GM23338 (cell line): ENCODE measurements at regions not wholly inside any gene's neighbourhood (a gene's known extent, or its start where the extent isn't known, plus 50 kb on each side); places are given as distances from the start of the nearest gene placed in this dataset.

ENCODE experiments used
- ATAC-seq: fragments of 200-7000 bp; cut with Tn5 transposase; 3 replicates; pipeline ENCODE4 v1.9.1; 2020
- DNase-seq: peaks from one replicate; pipeline ENCODE4 v3.0.0-alpha.2; 2015; ENCODE audit warnings: low spot score
- H2AFZ ChIP-seq: fragments of 200-600 bp; sonication (generic); 2 replicates; pipeline ENCODE4 v1.8.0; 2016; ENCODE audit warnings: antibody characterized with exemption, mild to moderate bottlenecking, moderate library complexity
- H3F3A ChIP-seq: fragments of 200-600 bp; sonication (generic); replicated peaks from 2 replicates; pipeline ENCODE4 v1.8.0; 2017; ENCODE audit warnings: antibody characterized with exemption, mixed run types, low read depth
- H3K27ac ChIP-seq: fragments of 200-600 bp; sonication (generic); 2 replicates; pipeline ENCODE4 v1.6.1; 2016; ENCODE audit warnings: low read depth
- H3K27me3 ChIP-seq: fragments of 200-600 bp; sonication (generic); 2 replicates; pipeline ENCODE4 v1.8.0; 2016; ENCODE audit warnings: mild to moderate bottlenecking, mixed run types, moderate library complexity; ENCODE audit not compliant: insufficient read depth
- H3K36me3 ChIP-seq: fragments of 200-600 bp; sonication (generic); 2 replicates; pipeline ENCODE4 v1.8.0; 2016; ENCODE audit warnings: mild to moderate bottlenecking; ENCODE audit not compliant: insufficient read depth
- H3K4me1 ChIP-seq: fragments of 200-600 bp; sonication (generic); 2 replicates; pipeline ENCODE4 v1.8.0; 2016; ENCODE audit warnings: mild to moderate bottlenecking, moderate library complexity; ENCODE audit not compliant: insufficient read depth
- H3K4me2 ChIP-seq: fragments of 200-600 bp; sonication (generic); 2 replicates; pipeline ENCODE4 v1.7.1; 2017; ENCODE audit warnings: mixed run types
- H3K4me3 ChIP-seq: fragments of 200-600 bp; sonication (generic); 2 replicates; pipeline ENCODE4 v1.6.1; 2016; ENCODE audit warnings: mixed run types
- H3K79me2 ChIP-seq: fragments of 200-600 bp; sonication (generic); replicated peaks from 2 replicates; pipeline ENCODE4 v1.8.0; 2017; ENCODE audit warnings: mild to moderate bottlenecking; ENCODE audit not compliant: insufficient read depth
- H3K9me2 ChIP-seq: fragments of 200-600 bp; sonication (generic); 2 replicates; pipeline ENCODE4 v1.8.0; 2017; ENCODE audit not compliant: insufficient read depth
- H4K20me1 ChIP-seq: fragments of 200-600 bp; sonication (generic); replicated peaks from 2 replicates; pipeline ENCODE4 v1.8.0; 2017; ENCODE audit warnings: mild to moderate bottlenecking; ENCODE audit not compliant: insufficient read depth
- H3K27ac Mint-ChIP-seq: 2 replicates; pipeline ENCODE4 v1.8.0; 2020; ENCODE audit warnings: inconsistent platforms, mild to moderate bottlenecking, moderate library complexity, mixed read lengths
- H3K27me3 Mint-ChIP-seq: 3 replicates; pipeline ENCODE4 v1.8.0; 2022; ENCODE audit warnings: low read depth, mild to moderate bottlenecking, moderate library complexity, mixed read lengths, inconsistent platforms; ENCODE audit not compliant: insufficient read depth, poor library complexity
- H3K36me3 Mint-ChIP-seq: 3 replicates; pipeline ENCODE4 v1.8.0; 2021; ENCODE audit warnings: low read depth, mild to moderate bottlenecking, inconsistent platforms, moderate library complexity, mixed read lengths
- H3K4me1 Mint-ChIP-seq: 3 replicates; pipeline ENCODE4 v1.8.0; 2020; ENCODE audit warnings: mild to moderate bottlenecking, inconsistent platforms, mixed read lengths
- H3K4me3 Mint-ChIP-seq: 3 replicates; pipeline ENCODE4 v1.8.0; 2021; ENCODE audit warnings: moderate library complexity, mild to moderate bottlenecking, inconsistent platforms, mixed read lengths
- H3K9me3 Mint-ChIP-seq: 3 replicates; pipeline ENCODE4 v1.8.0; 2020; ENCODE audit warnings: moderate library complexity, mild to moderate bottlenecking, inconsistent platforms, mixed read lengths
- CTCF ChIP-seq, 2 experiments: fragments of 200-600 bp in 1 of 2; sonication (generic) in 1 of 2; conservative IDR thresholded peaks; 2 replicates each; pipeline versions ENCODE4 v1.5.1 to v1.6.1; 2016 to 2017; ENCODE audit warnings: antibody characterized with exemption in 2 of 2, low read depth in 2 of 2, mild to moderate bottlenecking in 2 of 2, moderate library complexity in 1 of 2
- ETS1 ChIP-seq: IDR thresholded peaks from 2 replicates; pipeline ENCODE4 v1.6.1; 2016; ENCODE audit warnings: antibody characterized with exemption
- EZH2 ChIP-seq: fragments of 200-600 bp; sonication (generic); IDR thresholded peaks from one replicate; pipeline ENCODE4 v1.8.0; 2017; ENCODE audit warnings: antibody characterized with exemption, mild to moderate bottlenecking, low read depth; ENCODE audit not compliant: unreplicated experiment
- EZH2phosphoT487 ChIP-seq: fragments of 200-600 bp; sonication (generic); IDR thresholded peaks from one replicate; pipeline ENCODE4 v1.8.1; 2018; ENCODE audit warnings: antibody characterized with exemption; ENCODE audit not compliant: unreplicated experiment
- JUNB ChIP-seq: IDR thresholded peaks from one replicate; pipeline ENCODE4 v1.6.1; 2016; ENCODE audit warnings: antibody characterized with exemption; ENCODE audit not compliant: unreplicated experiment
- NANOG ChIP-seq: IDR thresholded peaks from 2 replicates; pipeline ENCODE4 v1.6.1; 2016; ENCODE audit warnings: antibody characterized with exemption, borderline replicate concordance
- ZNF114 ChIP-seq: fragments of 250-450 bp; sonication (Bioruptor Pico); IDR thresholded peaks from 2 replicates; pipeline ENCODE4 v1.5.0; 2020; ENCODE audit warnings: mild to moderate bottlenecking, moderate library complexity
- ZNF331 ChIP-seq: fragments of 250-450 bp; sonication (Bioruptor Pico); IDR thresholded peaks from 2 replicates; pipeline ENCODE4 v1.5.0; 2020; ENCODE audit warnings: low read depth, mild to moderate bottlenecking, moderate library complexity
- ZNF462 ChIP-seq: fragments of 250-450 bp; sonication (Bioruptor Pico); IDR thresholded peaks from 2 replicates; pipeline ENCODE4 v1.5.0; 2020; ENCODE audit warnings: mild to moderate bottlenecking, moderate library complexity

GRCh38 chr2:77633601-77634000 is 111.4 kb upstream of the LRRTM4 start:
- H3K27me3 Mint-ChIP-seq, result no peaks in the 10 kb centered on the region
- Histone ChIP-seq H3K4me3 (no peak overlapping the region), H3K27me3 (no peaks in the 10 kb centered on the region), H3K36me3 (no peaks in the 10 kb centered on the region), H3K4me2 (no peak overlapping the region), H3F3A (no peaks in the 10 kb centered on the region), H3K27ac (no peak overlapping the region), H3K4me1 (peaks cover 7% of the 10 kb centered on the region; the same call in 1 of the 2 replicates), H4K20me1 (no peaks in the 10 kb centered on the region), H3K79me2 (no peaks in the 10 kb centered on the region), H3K9me2 (no peaks in the 10 kb centered on the region; the same call in 1 of the 2 replicates), H2AFZ (no peak overlapping the region)
- H3K4me1 Mint-ChIP-seq, result peaks cover 6% of the 10 kb centered on the region; the same call in 2 of the 3 replicates
- no peak for ATAC-seq
- DNase-seq, result no peak
- H3K9me3 Mint-ChIP-seq, result peaks cover 2% of the 10 kb centered on the region; the same call in 2 of the 3 replicates
- H3K4me3 Mint-ChIP-seq, result no peak overlapping the region
- H3K27ac Mint-ChIP-seq, result no peak overlapping the region; the same call in 1 of the 2 replicates
- H3K36me3 Mint-ChIP-seq, result peaks cover 2% of the 10 kb centered on the region; the same call in 1 of the 3 replicates
- no peak for TF ChIP-seq EZH2phosphoT487
- TF ChIP-seq NANOG, result no peak
- TF ChIP-seq EZH2, result no peak
- no peak for TF ChIP-seq ZNF331 (CRISPR knock-in tag)
- no peak for TF ChIP-seq CTCF (conservative IDR thresholded peaks at IDR 0.05; ENCODE audit: low read depth in 2 of 2)
- no peak for TF ChIP-seq ZNF114
- no peak for TF ChIP-seq JUNB
- no peak for TF ChIP-seq ETS1
- no peak for TF ChIP-seq ZNF462 (CRISPR knock-in tag)
